ENCODE measurements at regions not wholly inside any gene's neighbourhood (a gene's known extent, or its start where the extent isn't known, plus 50 kb on each side); places are given as distances from the start of the nearest gene placed in this dataset.

DNA sequence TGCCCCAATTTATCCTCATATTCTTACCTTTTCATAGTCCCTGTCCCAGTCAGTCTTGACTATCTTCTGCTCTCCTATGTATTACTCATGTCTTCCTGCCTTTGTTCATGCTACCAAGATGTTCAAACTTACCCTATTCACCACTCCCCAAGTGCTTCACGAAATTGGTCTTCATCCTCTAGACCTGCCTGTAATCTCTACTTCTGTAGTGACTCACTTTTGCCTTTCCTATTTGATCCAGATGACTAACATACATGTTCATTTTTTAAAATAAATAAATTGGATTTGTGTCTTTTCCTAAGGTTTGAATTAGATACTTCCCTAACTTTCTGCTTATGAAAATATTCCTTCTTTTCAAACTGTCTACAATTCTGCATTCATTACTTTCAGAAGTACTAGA, 107.7 kb upstream of the PPM1H start:
- CTCF ChIA-PET, result no interaction called here
- POLR2A ChIA-PET, result no interaction called here
- TF ChIP-seq, protein P1, sequence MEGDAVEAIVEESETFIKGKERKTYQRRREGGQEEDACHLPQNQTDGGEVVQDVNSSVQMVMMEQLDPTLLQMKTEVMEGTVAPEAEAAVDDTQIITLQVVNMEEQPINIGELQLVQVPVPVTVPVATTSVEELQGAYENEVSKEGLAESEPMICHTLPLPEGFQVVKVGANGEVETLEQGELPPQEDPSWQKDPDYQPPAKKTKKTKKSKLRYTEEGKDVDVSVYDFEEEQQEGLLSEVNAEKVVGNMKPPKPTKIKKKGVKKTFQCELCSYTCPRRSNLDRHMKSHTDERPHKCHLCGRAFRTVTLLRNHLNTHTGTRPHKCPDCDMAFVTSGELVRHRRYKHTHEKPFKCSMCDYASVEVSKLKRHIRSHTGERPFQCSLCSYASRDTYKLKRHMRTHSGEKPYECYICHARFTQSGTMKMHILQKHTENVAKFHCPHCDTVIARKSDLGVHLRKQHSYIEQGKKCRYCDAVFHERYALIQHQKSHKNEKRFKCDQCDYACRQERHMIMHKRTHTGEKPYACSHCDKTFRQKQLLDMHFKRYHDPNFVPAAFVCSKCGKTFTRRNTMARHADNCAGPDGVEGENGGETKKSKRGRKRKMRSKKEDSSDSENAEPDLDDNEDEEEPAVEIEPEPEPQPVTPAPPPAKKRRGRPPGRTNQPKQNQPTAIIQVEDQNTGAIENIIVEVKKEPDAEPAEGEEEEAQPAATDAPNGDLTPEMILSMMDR (IDR thresholded peaks at IDR 0.05; ENCODE audit: control extremely low read depth, extremely low read depth, low read depth, missing control alignments), result no peak
- no peak for DNase-seq (ENCODE audit: extremely low spot score)

DNA sequence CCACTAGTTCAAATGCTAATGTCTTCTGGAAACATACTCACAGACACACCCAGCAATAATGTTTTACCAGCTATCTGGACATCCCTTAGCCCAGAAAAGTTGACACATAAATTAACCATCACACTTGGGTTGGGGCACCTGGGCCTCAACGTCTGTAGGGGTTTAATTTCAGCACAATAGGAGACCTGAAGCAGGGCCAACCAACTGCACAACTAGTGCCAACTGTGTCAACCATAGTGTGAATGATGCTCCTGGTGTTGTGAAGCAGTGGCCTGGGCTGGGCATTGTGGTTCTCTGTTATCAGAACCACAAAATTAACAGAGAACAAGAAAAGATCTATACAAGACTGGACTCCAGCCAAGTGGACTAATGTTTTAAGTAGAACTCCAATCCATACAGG, 106.7 kb upstream of the PPM1H start:
- ChIA-PET POLR2A (no interaction called here), CTCF (no interaction called here)
- TF ChIP-seq, protein P1 (IDR thresholded peaks at IDR 0.05; ENCODE audit: control extremely low read depth, extremely low read depth, low read depth, missing control alignments), result no peak
- no peak for DNase-seq (ENCODE audit: extremely low spot score)

DNA sequence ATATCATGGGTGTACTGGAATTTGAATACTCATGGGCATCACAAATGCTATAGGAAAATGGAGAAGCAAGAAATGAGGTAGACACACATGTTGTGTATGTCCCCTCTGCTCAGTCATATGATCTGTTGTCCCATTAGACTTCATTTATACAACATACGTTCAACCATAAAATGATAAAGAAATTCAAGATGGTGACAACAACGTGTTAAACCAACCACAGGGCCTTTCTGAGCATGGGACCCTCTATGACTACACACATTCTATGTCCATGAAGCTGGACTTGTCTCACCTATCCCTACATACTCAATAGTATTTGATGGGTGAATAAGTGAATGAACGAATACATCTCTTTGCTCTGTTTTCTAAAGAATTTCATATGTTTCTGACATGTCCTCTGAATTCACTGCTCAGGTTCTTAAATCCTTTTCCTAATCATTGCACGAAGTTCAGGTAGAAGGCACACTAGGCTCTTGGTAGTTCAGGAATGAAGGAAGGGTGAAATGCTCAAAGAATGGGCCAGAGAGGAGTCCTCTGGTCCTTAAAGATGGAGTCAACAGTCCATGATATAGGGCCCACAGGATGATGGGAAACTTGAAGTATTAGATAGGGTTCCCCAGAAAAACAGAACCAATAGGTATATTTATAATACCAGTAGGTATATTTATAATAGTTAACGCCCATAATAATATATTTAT, 105.7 kb upstream of the PPM1H start:
- CTCF ChIA-PET, result no interaction called here
- TF ChIP-seq, protein P1 (IDR thresholded peaks at IDR 0.05; ENCODE audit: control extremely low read depth, extremely low read depth, low read depth, missing control alignments), result no peak

DNA sequence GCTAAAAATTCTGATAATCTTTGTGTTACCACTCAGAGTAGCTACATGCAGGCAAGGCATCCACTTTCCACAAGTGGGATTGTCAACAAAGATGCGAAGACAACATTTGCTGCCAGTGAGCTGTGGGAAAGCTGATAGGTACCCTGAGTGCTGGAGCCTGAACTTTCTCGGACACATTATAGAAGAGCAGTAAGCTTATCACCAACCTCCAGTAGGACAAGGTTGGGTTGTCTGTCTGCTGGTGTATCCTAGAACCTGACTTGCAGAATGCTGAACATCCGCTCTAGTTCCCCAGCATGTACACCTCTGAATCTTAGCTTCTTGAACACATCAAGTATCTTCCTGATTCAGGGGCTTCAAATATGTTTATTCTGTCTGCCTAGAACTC, 103.8 kb upstream of the PPM1H start:
- TF ChIP-seq, protein P1 (IDR thresholded peaks at IDR 0.05; ENCODE audit: control extremely low read depth, extremely low read depth, low read depth, missing control alignments), result no peak
- no peak for DNase-seq (ENCODE audit: extremely low spot score)
- CTCF ChIA-PET, result interaction anchor here (0.9 kb wide), 1 partner anchor 13 kb away, joined by 3 read pairs; no protein-coding TSS in a partner anchor
- POLR2A ChIA-PET, result no interaction called here

More for the DNA sequence above, 105.7 kb upstream of the PPM1H start:
- POLR2A ChIA-PET, result no interaction called here
- DNase-seq (ENCODE audit: extremely low spot score), result no peak

DNA sequence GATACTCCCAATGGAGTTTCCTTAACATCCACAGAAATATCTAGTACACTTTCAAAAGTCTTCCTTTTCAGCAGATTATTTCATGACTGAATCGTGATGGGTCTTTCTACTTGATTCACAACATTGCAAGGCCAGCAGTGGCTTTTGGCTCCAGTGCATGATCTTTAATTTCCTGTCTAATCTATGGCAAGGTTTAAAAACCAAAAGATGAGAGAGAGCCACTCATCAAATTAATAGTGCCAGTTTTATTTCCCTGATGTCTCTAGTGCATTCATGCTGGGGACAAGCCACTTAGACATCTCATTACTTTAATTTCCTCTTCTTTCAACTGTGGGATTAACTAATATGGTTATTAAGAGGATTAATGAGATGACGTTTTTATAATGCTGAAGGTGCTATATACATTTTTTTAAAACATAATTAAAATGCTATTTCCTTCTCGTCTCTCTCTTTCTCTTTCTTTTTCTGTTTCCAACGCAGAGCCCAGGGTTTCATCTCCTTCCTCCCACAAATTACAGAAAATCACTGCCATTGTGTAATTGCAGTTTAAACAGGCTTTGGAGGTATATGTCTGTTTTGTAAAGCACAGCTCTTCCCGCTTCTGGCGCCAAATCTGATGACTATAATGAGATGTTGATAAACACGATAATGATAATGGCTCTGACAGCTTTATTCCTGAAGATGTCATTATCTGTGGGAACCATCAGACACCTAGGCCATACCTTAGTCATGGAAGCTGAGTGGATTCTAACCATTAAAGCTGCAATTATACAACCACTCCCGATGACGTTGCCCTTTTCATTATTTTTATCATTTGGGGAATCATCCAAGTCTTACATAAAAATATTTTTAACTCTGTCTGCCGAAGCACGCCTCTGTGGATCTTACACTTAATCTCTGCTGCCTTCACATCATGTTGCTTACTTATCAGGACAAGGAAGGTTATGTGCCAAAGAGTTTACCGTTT, 103.1 kb upstream of the PPM1H start:
- no peak for DNase-seq (ENCODE audit: extremely low spot score)
- POLR2A ChIA-PET, result no interaction called here
- CTCF ChIA-PET, result interaction anchor here (0.9 kb wide), 2 partner anchors 10 to 14 kb away, joined by 3 read pairs; no protein-coding TSS in a partner anchor
- TF ChIP-seq, protein P1 (IDR thresholded peaks at IDR 0.05; ENCODE audit: control extremely low read depth, extremely low read depth, low read depth, missing control alignments), result no peak

DNA sequence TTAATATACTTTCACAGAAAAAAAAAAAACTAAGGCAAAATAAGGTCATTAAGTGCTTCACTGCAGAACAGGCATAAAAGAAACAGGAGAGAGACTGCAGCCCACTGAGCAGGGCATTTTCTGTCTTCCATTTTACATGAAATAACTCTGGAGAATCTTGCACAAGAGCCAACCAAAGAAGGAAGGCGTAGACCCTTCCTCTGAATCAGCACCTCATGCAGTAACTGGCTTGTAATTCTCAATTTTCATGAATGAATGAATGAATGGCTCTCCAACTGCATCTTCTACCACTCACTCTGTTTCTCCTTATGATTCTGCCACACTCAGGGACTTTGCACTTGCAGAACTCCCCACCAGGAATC, 102.0 kb upstream of the PPM1H start:
- DNase-seq (ENCODE audit: extremely low spot score), result no peak
- ChIA-PET POLR2A (no interaction called here), CTCF (interaction anchor here (0.9 kb wide), 1 partner anchor 9 kb away, joined by 3 read pairs; no protein-coding TSS in a partner anchor)
- TF ChIP-seq, protein P1 (IDR thresholded peaks at IDR 0.05; ENCODE audit: control extremely low read depth, extremely low read depth, low read depth, missing control alignments), result no peak

Data from GM10248 (cell line).